ENCODE measurements at regions not wholly inside any gene's neighbourhood (a gene's known extent, or its start where the extent isn't known, plus 50 kb on each side); places are given as distances from the start of the nearest gene placed in this dataset.

- Histone ChIP-seq H3K79me2 (ENCODE audit: control insufficient read depth, insufficient read depth, low read length) (no peaks in the 10 kb centered on the region), H3K36me3 (ENCODE audit: control insufficient read depth in 2 of 2, extremely low read depth in 1 of 2, insufficient read depth in 2 of 2, low read length in 2 of 2) (no peaks in the 10 kb centered on the region), H3K4me2 (ENCODE audit: insufficient read depth, low read length) (no peak overlapping the region), H3K4me1 (ENCODE audit: control insufficient read depth, extremely low read depth, insufficient read depth, low read length) (no peaks in the 10 kb centered on the region), H3K9me1 (replicated peaks; ENCODE audit: control insufficient read depth, extremely low read depth, insufficient read depth, low read length) (no peaks in the 10 kb centered on the region), H3K9ac (replicated peaks; ENCODE audit: extremely low read depth, insufficient read depth, low read length) (no peak overlapping the region), H3K9me3 (replicated peaks; ENCODE audit: control insufficient read depth, insufficient read depth, low read length) (no peaks in the 10 kb centered on the region), H2AFZ (ENCODE audit: low read depth, low read length) (no peak overlapping the region), H4K20me1 (replicated peaks; ENCODE audit: control insufficient read depth, extremely low read depth, insufficient read depth, low read length) (no peaks in the 10 kb centered on the region), H3K27me3 (ENCODE audit: control insufficient read depth in 2 of 2, insufficient read depth in 2 of 2, low read length in 2 of 2) (peaks cover 6 to 19% of the 10 kb centered on the region in 2 experiments), H3K4me3 (replicated peaks in 1 of 3; ENCODE audit: insufficient read depth in 1 of 3, low read depth in 1 of 3, low read length in 3 of 3) (no peak overlapping the region), H3K27ac (ENCODE audit: insufficient read depth, low read depth, low read length) (no peak overlapping the region)
- no peak for DNase-seq (ENCODE audit: low read depth, low spot score)
- intact Hi-C loops (cut with micrococcal nuclease): no loop called here
- ChIA-PET POLR2A (no interaction called here), CTCF (no interaction called here)
- dilution Hi-C loops (cut with MboI; ENCODE audit: extremely low pct_ligation_motif_present, low sequenced_read_pairs): no loop called here
- no TSS peak for BruUV-seq (replicated peaks)
- no peak for TF ChIP-seq GATA2 (IDR thresholded peaks at IDR 0.05; ENCODE audit: insufficient read depth, insufficient read length, low read depth, low read length)
- TF ChIP-seq CTCF (IDR thresholded peaks at IDR 0.05; ENCODE audit: extremely low read depth in 1 of 2, insufficient read depth in 1 of 2, low read depth in 1 of 2, low read length in 2 of 2): no peak
- TF ChIP-seq POLR2A (IDR thresholded peaks at IDR 0.05; ENCODE audit: low read depth, low read length): no peak
- TF ChIP-seq EZH2 (IDR thresholded peaks at IDR 0.05; ENCODE audit: borderline replicate concordance, low read depth, low read length, severe bottlenecking): peak; percentile 36
- no peak for TF ChIP-seq MAX (IDR thresholded peaks at IDR 0.05; ENCODE audit: insufficient read depth, insufficient read length)
- no peak for FAIRE-seq
These were observed 104.6 kb upstream of the SLC6A6 start for GRCh38 chr3:14297784-14298236.

- no peak for TF ChIP-seq GATA2 (IDR thresholded peaks at IDR 0.05; ENCODE audit: insufficient read depth, insufficient read length, low read depth, low read length)
- FAIRE-seq: no peak
- dilution Hi-C loops (cut with MboI; ENCODE audit: extremely low pct_ligation_motif_present, low sequenced_read_pairs): no loop called here
- H3K4me1 ChIP-seq (ENCODE audit: control insufficient read depth, extremely low read depth, insufficient read depth, low read length): no peaks in the 10 kb centered on the region
- BruUV-seq (replicated peaks): no TSS peak
- no peak overlapping the region for H3K4me2 ChIP-seq (ENCODE audit: insufficient read depth, low read length)
- H3K9me1 ChIP-seq (replicated peaks; ENCODE audit: control insufficient read depth, extremely low read depth, insufficient read depth, low read length): no peaks in the 10 kb centered on the region
- no peak for DNase-seq (ENCODE audit: low read depth, low spot score)
- H3K9me3 ChIP-seq (replicated peaks; ENCODE audit: control insufficient read depth, insufficient read depth, low read length): no peaks in the 10 kb centered on the region
- H2AFZ ChIP-seq (ENCODE audit: low read depth, low read length): no peak overlapping the region
- H3K9ac ChIP-seq (replicated peaks; ENCODE audit: extremely low read depth, insufficient read depth, low read length): no peak overlapping the region
- H3K27me3 ChIP-seq (ENCODE audit: control insufficient read depth in 2 of 2, insufficient read depth in 2 of 2, low read length in 2 of 2): peaks cover 6 to 19% of the 10 kb centered on the region in 2 experiments
- no peaks in the 10 kb centered on the region for H3K79me2 ChIP-seq (ENCODE audit: control insufficient read depth, insufficient read depth, low read length)
- CTCF ChIA-PET: no interaction called here
- no peak overlapping the region for H3K4me3 ChIP-seq (replicated peaks in 1 of 3; ENCODE audit: insufficient read depth in 1 of 3, low read depth in 1 of 3, low read length in 3 of 3)
- H3K27ac ChIP-seq (ENCODE audit: insufficient read depth, low read depth, low read length): no peak overlapping the region
- no peaks in the 10 kb centered on the region for H3K36me3 ChIP-seq (ENCODE audit: control insufficient read depth in 2 of 2, extremely low read depth in 1 of 2, insufficient read depth in 2 of 2, low read length in 2 of 2)
- H4K20me1 ChIP-seq (replicated peaks; ENCODE audit: control insufficient read depth, extremely low read depth, insufficient read depth, low read length): no peaks in the 10 kb centered on the region
- POLR2A ChIA-PET: no interaction called here
- intact Hi-C loops (cut with micrococcal nuclease): no loop called here
These were observed 104.0 kb upstream of the SLC6A6 start for GRCh38 chr3:14298442-14298841.
